Activated CD8-positive, alpha-beta memory T cell treated with anti-CD3 and anti-CD28 coated beads, Interleukin-2, amount 50 U/mL, for 4 hours (primary cell): ENCODE measurements at regions not wholly inside any gene's neighbourhood (a gene's known extent, or its start where the extent isn't known, plus 50 kb on each side); places are given as distances from the start of the nearest gene placed in this dataset.

Experiments used
- DNase-seq: peaks from one replicate; pipeline ENCODE4 v3.0.0-alpha.2; 2020

GRCh38 chr5:56617998-56618397, 197.4 kb upstream of the MAP3K1 start:
- no peak for DNase-seq

- DNase-seq: no peak
Observed at GRCh38 chr5:56616454-56617160, 198.7 kb upstream of the MAP3K1 start.

GRCh38 chr5:56615361-56616153, 199.8 kb upstream of the MAP3K1 start:
- DNase-seq: no peak

GRCh38 chr5:56612759-56613158, 202.6 kb upstream of the MAP3K1 start:
- no peak for DNase-seq

- DNase-seq: no peak
Observed at GRCh38 chr5:56612353-56612752, 203.0 kb upstream of the MAP3K1 start.

- DNase-seq: no peak
Observed at GRCh38 chr5:56610093-56610698, 205.2 kb upstream of the MAP3K1 start.

- DNase-seq: no peak
Observed at GRCh38 chr5:56608217-56608925, 207.0 kb upstream of the MAP3K1 start.

GRCh38 chr5:56607551-56607950, 207.8 kb upstream of the MAP3K1 start:
- no peak for DNase-seq

- no peak for DNase-seq
Observed at GRCh38 chr5:56607074-56607473, 208.3 kb upstream of the MAP3K1 start.

GRCh38 chr5:56606192-56606591, 209.2 kb upstream of the MAP3K1 start:
- DNase-seq: no peak

GRCh38 chr5:56605231-56605630, 210.1 kb upstream of the MAP3K1 start:
- no peak for DNase-seq

- no peak for DNase-seq
Observed at GRCh38 chr5:56601641-56602071, 213.7 kb upstream of the MAP3K1 start.

- DNase-seq: no peak
Observed at GRCh38 chr5:56598941-56599340, 216.4 kb upstream of the MAP3K1 start.

- no peak for DNase-seq
Observed at GRCh38 chr5:56596155-56596554, 219.2 kb upstream of the MAP3K1 start.

- DNase-seq: no peak
Observed at GRCh38 chr5:56595566-56595965, 219.8 kb upstream of the MAP3K1 start.

- DNase-seq: no peak
Observed at GRCh38 chr5:56594792-56595191, 220.6 kb upstream of the MAP3K1 start.

- no peak for DNase-seq
Observed at GRCh38 chr5:56591081-56591480, 224.3 kb upstream of the MAP3K1 start.

- no peak for DNase-seq
Observed at GRCh38 chr5:56589481-56589860, 225.9 kb upstream of the MAP3K1 start.

GRCh38 chr5:56588636-56589480, 226.5 kb upstream of the MAP3K1 start:
- no peak for DNase-seq

- DNase-seq: no peak
Observed at GRCh38 chr5:56588131-56588487, 227.2 kb upstream of the MAP3K1 start.

- DNase-seq: no peak
Observed at GRCh38 chr5:56587381-56588130, 227.8 kb upstream of the MAP3K1 start.
